MM.1S (cell line): ENCODE measurements at regions not wholly inside any gene's neighbourhood (a gene's known extent, or its start where the extent isn't known, plus 50 kb on each side); places are given as distances from the start of the nearest gene placed in this dataset.

ENCODE experiments used
- DNase-seq: peaks from one replicate; pipeline ENCODE4 v3.0.0-alpha.2; 2015
- H2AFZ ChIP-seq: fragments of 300-600 bp; sonication (generic); 2 replicates; pipeline ENCODE4 v1.6.0; 2016; ENCODE audit warnings: antibody characterized with exemption, low read length
- H3F3A ChIP-seq: fragments of 300-600 bp; sonication (generic); 2 replicates; pipeline ENCODE4 v1.6.1; 2016; ENCODE audit warnings: mild to moderate bottlenecking, antibody characterized with exemption, low read length, moderate library complexity, mixed read lengths; ENCODE audit not compliant: insufficient read depth
- H3K27ac ChIP-seq: fragments of 300-600 bp; sonication (generic); 2 replicates; pipeline ENCODE4 v1.5.1; 2016; ENCODE audit warnings: mild to moderate bottlenecking, low read length
- H3K27me3 ChIP-seq: fragments of 300-600 bp; sonication (generic); replicated peaks from 2 replicates; pipeline ENCODE4 v1.6.0; 2016; ENCODE audit warnings: low read length; ENCODE audit not compliant: insufficient read depth
- H3K36me3 ChIP-seq: fragments of 300-600 bp; sonication (generic); replicated peaks from 2 replicates; pipeline ENCODE4 v1.6.1; 2016; ENCODE audit warnings: mild to moderate bottlenecking, low read length, mixed read lengths; ENCODE audit not compliant: insufficient read depth
- H3K4me1 ChIP-seq: fragments of 300-600 bp; sonication (generic); 2 replicates; pipeline ENCODE4 v1.6.1; 2016; ENCODE audit warnings: low read length, mixed read lengths
- H3K4me2 ChIP-seq: fragments of 300-600 bp; sonication (generic); 2 replicates; pipeline ENCODE4 v1.6.0; 2016; ENCODE audit warnings: low read depth, low read length
- H3K4me3 ChIP-seq: fragments of 300-600 bp; sonication (generic); 2 replicates; pipeline ENCODE4 v1.5.1; 2016; ENCODE audit warnings: low read length, mixed read lengths
- H3K79me2 ChIP-seq: fragments of 300-600 bp; sonication (generic); 2 replicates; pipeline ENCODE4 v1.6.1; 2016; ENCODE audit warnings: mixed run types, low read length, mixed read lengths
- H3K9ac ChIP-seq: fragments of 300-600 bp; sonication (generic); 2 replicates; pipeline ENCODE4 v1.6.1; 2016; ENCODE audit warnings: low read length, mixed read lengths
- H3K9me2 ChIP-seq: fragments of 300-600 bp; sonication (generic); replicated peaks from 2 replicates; pipeline ENCODE4 v1.6.1; 2016; ENCODE audit warnings: mild to moderate bottlenecking, low read length, mixed read lengths; ENCODE audit not compliant: insufficient read depth
- H3K9me3 ChIP-seq: fragments of 300-600 bp; sonication (generic); replicated peaks from 2 replicates; pipeline ENCODE4 v1.6.1; 2016; ENCODE audit warnings: mild to moderate bottlenecking, low read length, mixed read lengths; ENCODE audit not compliant: insufficient read depth
- H4K20me1 ChIP-seq: fragments of 300-600 bp; sonication (generic); 2 replicates; pipeline ENCODE4 v1.6.1; 2016; ENCODE audit warnings: mild to moderate bottlenecking, low read length, moderate library complexity, mixed read lengths; ENCODE audit not compliant: insufficient read depth
- CTCF ChIP-seq: fragments of 300-600 bp; sonication (generic); IDR thresholded peaks from 2 replicates; pipeline ENCODE4 v1.5.1; 2016; ENCODE audit warnings: antibody characterized with exemption, low read length, mixed read lengths
- EZH2 ChIP-seq: fragments of 300-600 bp; sonication (generic); optimal IDR thresholded peaks from 2 replicates; pipeline ENCODE3; 2017; ENCODE audit warnings: low read depth, mild to moderate bottlenecking, antibody characterized with exemption, low read length, mixed read lengths
- EZH2phosphoT487 ChIP-seq: fragments of 300-600 bp; sonication (generic); IDR thresholded peaks from 2 replicates; pipeline ENCODE4 v1.6.1; 2018; ENCODE audit warnings: antibody characterized with exemption, low read length

- Histone ChIP-seq H3K9me2 (no peaks in the 10 kb centered on the region), H3K27me3 (no peaks in the 10 kb centered on the region), H3F3A (no peaks in the 10 kb centered on the region), H3K4me3 (no peak overlapping the region), H3K4me2 (no peak overlapping the region), H3K79me2 (no peaks in the 10 kb centered on the region), H3K9ac (no peak overlapping the region), H3K4me1 (no peaks in the 10 kb centered on the region), H4K20me1 (no peaks in the 10 kb centered on the region), H3K27ac (no peak overlapping the region), H3K36me3 (no peaks in the 10 kb centered on the region), H3K9me3 (no peaks in the 10 kb centered on the region), H2AFZ (no peak overlapping the region)
- TF ChIP-seq CTCF (no peak), EZH2 (no peak), EZH2phosphoT487 (no peak)
- no peak for DNase-seq
These were observed 349.3 kb upstream of the SALL3 start for GRCh38 chr18:78630356-78630755.

- no peak overlapping the region for H3K4me3 ChIP-seq
- H3K4me2 ChIP-seq = no peak overlapping the region
- no peak overlapping the region for H3K9ac ChIP-seq
- H3K9me2 ChIP-seq = no peaks in the 10 kb centered on the region
- H3K79me2 ChIP-seq = no peaks in the 10 kb centered on the region
- H2AFZ ChIP-seq = no peak overlapping the region
- no peaks in the 10 kb centered on the region for H3K9me3 ChIP-seq
- H3F3A ChIP-seq = no peaks in the 10 kb centered on the region
- H3K36me3 ChIP-seq = no peaks in the 10 kb centered on the region
- H4K20me1 ChIP-seq = no peaks in the 10 kb centered on the region
- H3K4me1 ChIP-seq = no peaks in the 10 kb centered on the region
- no peak for DNase-seq
- TF ChIP-seq CTCF (no peak), EZH2 (no peak)
- no peaks in the 10 kb centered on the region for H3K27me3 ChIP-seq
- no peak overlapping the region for H3K27ac ChIP-seq
These were observed 348.6 kb upstream of the SALL3 start for GRCh38 chr18:78630981-78631510.

GRCh38 chr18:78632111-78632541, 347.5 kb upstream of the SALL3 start:
- no peaks in the 10 kb centered on the region for H3F3A ChIP-seq
- no peaks in the 10 kb centered on the region for H3K9me3 ChIP-seq
- no peaks in the 10 kb centered on the region for H4K20me1 ChIP-seq
- H3K27ac ChIP-seq = no peak overlapping the region
- no peaks in the 10 kb centered on the region for H3K36me3 ChIP-seq
- H3K79me2 ChIP-seq = no peaks in the 10 kb centered on the region
- H3K4me3 ChIP-seq = no peak overlapping the region
- H3K27me3 ChIP-seq = no peaks in the 10 kb centered on the region
- H3K4me2 ChIP-seq = no peak overlapping the region
- H3K9me2 ChIP-seq = no peaks in the 10 kb centered on the region
- no peak overlapping the region for H3K9ac ChIP-seq
- H3K4me1 ChIP-seq = no peaks in the 10 kb centered on the region
- no peak for DNase-seq
- TF ChIP-seq EZH2phosphoT487 = no peak
- TF ChIP-seq EZH2 = no peak
- TF ChIP-seq CTCF = no peak
- no peak overlapping the region for H2AFZ ChIP-seq
